IMR-90 (cell line): ENCODE measurements at regions not wholly inside any gene's neighbourhood (a gene's known extent, or its start where the extent isn't known, plus 50 kb on each side); places are given as distances from the start of the nearest gene placed in this dataset.

Experiments
- CEBPB ChIP-seq: IDR thresholded peaks from 2 replicates; pipeline ENCODE4 v1.6.1; 2012; ENCODE audit warnings: low read depth, low read length, improper control_type of control experiment
- CTCF ChIP-seq: conservative IDR thresholded peaks from 2 replicates; pipeline ENCODE4 v1.5.1; 2012; ENCODE audit warnings: mild to moderate bottlenecking, low read depth, low read length, improper control_type of control experiment
- MAFK ChIP-seq: IDR thresholded peaks from 2 replicates; pipeline ENCODE4 v1.6.1; 2012; ENCODE audit warnings: low read depth, low read length, improper control_type of control experiment
- POLR2A ChIP-seq: IDR thresholded peaks from 2 replicates; pipeline ENCODE4 v1.6.1; 2012; ENCODE audit warnings: mild to moderate bottlenecking, low read depth, low read length
- RCOR1 ChIP-seq: IDR thresholded peaks from 2 replicates; pipeline ENCODE4 v1.6.1; 2012; ENCODE audit warnings: mild to moderate bottlenecking, low read length, improper control_type of control experiment; ENCODE audit not compliant: insufficient replicate concordance

DNA sequence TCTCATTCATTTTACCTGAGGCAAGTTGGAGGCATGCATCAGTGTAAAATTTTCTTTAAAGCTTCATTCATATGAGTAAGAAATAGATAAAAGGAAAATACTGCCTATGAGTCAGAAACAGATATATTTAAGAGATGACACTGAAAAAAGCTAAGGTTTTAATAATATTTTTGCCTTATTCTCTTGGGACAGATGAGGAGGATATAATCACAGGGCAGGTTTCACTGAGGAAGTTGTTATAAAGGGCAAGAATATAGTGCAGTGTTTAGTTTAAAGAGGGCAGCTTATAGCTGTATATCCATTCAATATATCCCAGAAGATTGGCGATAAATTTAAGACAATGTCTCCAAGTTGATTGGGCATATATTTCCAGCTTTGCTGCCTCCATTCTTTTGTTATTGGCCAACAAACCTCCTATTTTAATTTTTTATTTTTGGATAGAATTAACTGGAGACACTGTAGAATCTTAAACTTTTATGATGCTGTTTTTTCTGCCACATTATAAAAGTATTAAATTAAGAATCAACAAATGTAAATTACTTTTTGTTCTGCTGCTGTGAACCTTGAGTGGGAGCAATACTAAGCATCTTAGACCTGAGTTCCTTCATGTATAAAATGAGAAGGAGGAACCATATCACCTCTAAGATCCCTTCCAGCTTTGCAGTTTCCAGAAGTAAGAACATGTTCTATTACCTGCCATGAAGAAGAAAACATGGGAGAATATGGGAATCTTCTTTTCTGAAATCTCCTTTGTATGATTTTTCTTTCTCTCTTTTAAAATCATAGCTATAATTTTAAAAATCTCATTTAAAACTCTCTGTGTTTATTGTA lies 171.6 kb downstream of the S1PR1 start:
- TF ChIP-seq RCOR1: no peak
- no peak for TF ChIP-seq CTCF
- no peak for TF ChIP-seq MAFK
- no peak for TF ChIP-seq POLR2A
- TF ChIP-seq CEBPB: no peak
